HG03457 (cell line): ENCODE measurements at regions not wholly inside any gene's neighbourhood (a gene's known extent, or its start where the extent isn't known, plus 50 kb on each side); places are given as distances from the start of the nearest gene placed in this dataset.
"Not testable (repeated sequence)": the region's sequence is repeated elsewhere in the genome, so short reads cannot be mapped to it uniquely, and the experiment has no call there.

Experiments
- ATAC-seq: cut with Tn5 transposase; IDR thresholded peaks from one replicate; pipeline ENCODE4 v1.9.1; 2021; ENCODE audit warnings: moderate number of reproducible peaks; ENCODE audit not compliant: unreplicated experiment

DNA sequence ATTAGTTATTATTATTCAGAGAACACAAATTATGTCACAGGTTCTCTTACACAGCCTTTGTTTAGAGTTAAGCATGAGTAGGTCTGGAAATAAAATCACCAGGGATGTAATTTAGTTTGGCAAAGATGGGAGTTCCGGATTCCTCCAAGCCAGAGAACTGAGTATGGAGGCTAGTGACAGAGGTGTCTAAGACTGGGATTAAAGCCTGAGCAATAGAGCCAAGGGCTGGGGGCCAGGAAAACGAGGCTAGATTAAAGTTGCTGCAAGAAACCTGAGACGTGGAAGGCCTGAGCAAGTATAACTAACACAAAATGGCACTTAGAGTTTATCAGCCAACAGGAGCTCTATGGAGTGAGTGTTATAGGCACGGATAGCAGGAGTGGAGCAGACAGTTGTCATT is 381.6 kb downstream of the SRGAP2C start:
- no peak for ATAC-seq

DNA sequence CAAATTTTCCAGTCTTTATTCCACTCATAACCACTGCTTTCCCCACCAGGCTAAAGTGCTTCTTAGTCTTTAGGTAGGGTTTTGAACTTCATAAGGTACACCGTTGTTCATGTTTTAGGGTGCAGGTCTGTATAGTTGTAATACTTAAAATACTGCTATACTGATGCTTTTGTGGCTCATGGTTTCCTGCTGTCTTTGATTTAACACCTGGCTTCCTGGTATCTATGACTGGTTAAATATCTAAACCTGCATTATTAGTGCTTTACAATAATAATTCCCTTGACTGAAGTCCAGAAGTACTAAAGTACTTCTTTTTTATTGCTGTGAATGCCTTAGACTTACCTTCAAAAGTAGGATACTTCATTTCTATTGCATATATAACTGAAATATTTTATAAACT is 384.7 kb downstream of the SRGAP2C start:
- no peak for ATAC-seq

DNA sequence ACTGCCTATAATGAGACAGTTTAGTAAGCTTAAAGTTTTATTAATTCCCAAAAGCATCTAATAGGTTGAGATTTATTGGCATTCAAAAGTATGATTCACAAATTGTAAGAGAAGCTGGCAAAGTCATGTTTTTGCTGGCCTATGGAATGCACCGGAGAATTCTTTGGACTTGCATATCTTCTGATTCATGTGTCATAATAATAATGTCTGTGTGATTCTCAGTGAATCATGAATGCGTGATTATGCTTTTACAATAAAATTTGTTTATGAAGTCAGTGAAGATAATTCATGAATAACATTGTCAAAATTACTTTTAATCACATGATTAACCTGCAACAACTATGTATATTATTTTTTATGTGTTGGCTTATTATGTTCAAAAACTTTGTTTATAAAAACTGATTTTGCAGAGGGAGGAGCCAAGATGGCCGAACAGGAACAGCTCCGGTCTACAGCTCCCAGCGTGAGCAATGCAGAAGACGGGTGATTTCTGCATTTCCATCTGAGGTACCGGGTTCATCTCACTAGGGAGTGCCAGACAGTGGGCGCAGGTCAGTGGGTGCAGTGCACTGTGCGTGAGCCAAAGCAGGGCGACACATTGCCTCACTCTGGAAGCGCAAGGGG is 389.2 kb downstream of the SRGAP2C start:
- not testable (repeated sequence) for ATAC-seq

- ATAC-seq, result not testable (repeated sequence)
Observed at GRCh38 chr1:121574505-121574899, 389.7 kb downstream of the SRGAP2C start.

DNA sequence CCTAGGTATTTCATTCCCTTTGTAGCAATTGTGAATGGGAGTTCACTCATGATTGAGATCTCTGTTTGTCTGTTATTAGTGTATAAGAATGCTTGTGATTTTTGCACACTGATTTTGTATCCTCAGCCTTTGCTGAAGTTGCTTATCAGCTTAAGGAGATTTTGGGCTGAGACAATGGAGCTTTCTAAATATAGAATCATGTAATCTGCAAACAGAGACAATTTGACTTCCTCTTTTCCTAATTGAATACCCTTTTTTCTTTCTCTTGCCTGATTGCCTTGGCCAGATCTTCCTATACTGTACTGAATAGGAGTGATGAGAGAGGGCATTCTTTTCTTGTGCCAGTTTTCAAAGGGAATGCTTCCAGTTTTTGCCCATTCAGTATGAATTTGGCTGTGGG is 398.1 kb downstream of the SRGAP2C start:
- not testable (repeated sequence) for ATAC-seq

DNA sequence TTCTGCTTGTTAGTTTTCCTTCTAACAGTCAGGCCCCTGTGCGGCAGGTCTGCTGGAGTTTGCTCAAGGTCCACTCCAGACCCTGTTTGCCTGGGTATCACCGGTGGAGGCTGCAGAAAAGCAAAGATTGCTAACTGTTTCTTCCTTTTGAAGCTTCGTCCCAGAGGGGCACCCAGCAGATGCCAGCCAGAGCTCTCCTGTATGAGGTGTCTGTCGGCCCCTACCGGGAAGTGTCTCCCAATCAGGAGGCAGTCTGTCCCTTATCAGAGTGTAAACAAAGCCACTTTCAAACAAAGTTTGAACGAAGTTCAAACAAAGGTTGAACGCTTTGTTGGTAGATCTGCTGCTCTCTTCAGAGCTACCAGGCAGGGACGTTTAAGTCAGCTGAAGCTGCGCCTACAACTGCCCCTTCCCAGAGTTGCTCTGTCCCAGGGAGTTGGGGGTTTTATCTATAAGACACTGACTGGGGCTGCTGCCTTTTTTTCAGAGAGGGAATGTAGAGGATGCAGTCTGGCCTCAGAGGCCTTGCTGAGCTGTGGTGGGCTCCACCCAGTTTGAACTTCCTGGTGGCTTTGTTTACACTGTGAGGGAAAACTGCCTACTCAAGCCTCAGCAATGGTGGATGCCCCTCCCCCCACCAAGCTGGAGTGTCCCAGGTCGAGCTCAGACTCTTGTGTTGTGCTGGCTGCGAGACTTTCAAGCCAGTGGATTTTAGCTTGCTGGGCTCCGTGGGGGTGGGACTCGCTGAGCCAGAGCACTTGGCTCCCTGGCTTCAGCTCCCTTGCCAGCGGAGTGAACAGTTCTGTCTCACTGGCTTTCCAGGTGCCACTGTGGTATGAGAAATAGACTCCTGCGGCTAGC is 401.8 kb downstream of the SRGAP2C start:
- ATAC-seq, result no peak

- no peak for ATAC-seq
Observed at GRCh38 chr1:121587230-121587569, 402.4 kb downstream of the SRGAP2C start.

- ATAC-seq, result no peak
Observed at GRCh38 chr1:121587777-121588176, 403.0 kb downstream of the SRGAP2C start.

GRCh38 chr1:121594096-121594495 is 409.3 kb downstream of the SRGAP2C start:
- ATAC-seq, result no peak

GRCh38 chr1:121595089-121595488 is 410.3 kb downstream of the SRGAP2C start:
- ATAC-seq, result no peak

DNA sequence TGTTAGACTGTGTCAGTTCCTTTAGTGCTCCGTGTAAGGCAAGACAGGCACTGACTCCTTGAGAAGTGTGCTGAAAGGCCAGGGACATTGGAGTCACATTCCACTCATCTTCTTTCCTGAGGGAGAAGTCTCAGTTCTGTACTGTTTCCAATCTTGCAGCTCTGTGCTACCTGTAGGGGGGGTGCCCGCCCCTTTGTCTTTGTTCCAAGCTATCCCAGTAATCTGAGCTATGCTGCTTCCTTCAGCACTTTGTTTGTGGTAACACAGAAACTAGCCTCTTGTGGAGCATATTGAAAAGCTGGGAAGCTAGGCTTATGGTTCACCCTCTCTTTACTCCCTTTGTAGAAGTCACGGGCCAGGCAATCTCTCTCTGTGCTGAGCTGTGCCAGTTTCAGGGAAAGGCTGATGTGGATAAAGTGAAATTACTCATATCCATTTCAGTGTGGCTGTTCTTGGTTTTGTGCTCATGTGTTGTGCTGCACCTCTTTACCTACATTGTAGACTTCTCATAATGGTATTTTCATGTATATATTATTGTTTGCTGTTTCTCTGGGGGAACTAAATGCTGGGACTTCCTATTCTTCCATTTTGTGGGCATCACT is 420.2 kb downstream of the SRGAP2C start:
- ATAC-seq, result not testable (repeated sequence)

DNA sequence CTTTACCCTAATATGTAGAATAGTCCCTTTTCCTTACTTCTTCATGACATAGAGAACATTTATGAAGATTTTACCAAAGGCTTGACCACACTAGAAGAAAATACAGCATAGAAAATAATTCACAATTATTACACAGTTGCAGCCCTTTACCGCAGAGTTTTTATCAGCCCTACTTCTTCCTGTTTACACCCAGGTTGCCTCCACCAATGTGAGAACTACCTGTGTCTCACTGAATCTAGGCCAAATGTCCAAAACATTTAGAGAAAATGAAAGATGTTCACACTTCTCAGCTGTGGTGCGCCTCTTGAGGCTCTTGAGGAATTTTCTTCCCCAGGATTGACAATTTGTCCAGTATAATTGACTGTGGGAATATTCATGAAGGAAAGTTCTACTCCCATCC is 422.7 kb downstream of the SRGAP2C start:
- ATAC-seq, result not testable (repeated sequence)
